Endothelial cell of umbilical vein (primary cell): ENCODE measurements at regions not wholly inside any gene's neighbourhood (a gene's known extent, or its start where the extent isn't known, plus 50 kb on each side); places are given as distances from the start of the nearest gene placed in this dataset.

ENCODE experiments used
- BruUV-seq: library from RNA; stranded (reverse); fragments of 400-500 nt; replicated peaks from 2 replicates; lab custom pipeline; 2021; lab: Mats Ljungman, UMichigan
- CTCF ChIA-PET: fragments of 300-600, 350-600 bp; sonication (Branson Sonifier 250); formaldehyde crosslinking; loops from one replicate; lab custom pipeline; 2021; ENCODE audit warnings: antibody characterized with exemption, inconsistent platforms; lab: Charles Lee
- POLR2A ChIA-PET: fragments of 300-600, 350-600 bp; sonication (Branson Sonifier 250); formaldehyde crosslinking; loops from one replicate; lab custom pipeline; 2021; ENCODE audit warnings: antibody characterized with exemption, inconsistent platforms; lab: Charles Lee
- DNase-seq: peaks from one replicate; pipeline ENCODE4 v3.0.0-alpha.2; 2011; ENCODE audit warnings: low read depth, low spot score
- FAIRE-seq: peaks from 2 replicates; lab custom pipeline; 2011; peaks lifted over from hg19 to GRCh38; lab: Jason Lieb, UNC
- H2AFZ ChIP-seq: 2 replicates; pipeline ENCODE4 v1.6.0; 2012; ENCODE audit warnings: low read depth, low read length, control low read depth, inconsistent platforms
- H3K27ac ChIP-seq: 2 replicates; pipeline ENCODE4 v1.5.1; 2011; ENCODE audit warnings: low read depth, mild to moderate bottlenecking, control low read depth, low read length, moderate library complexity; ENCODE audit not compliant: insufficient read depth
- H3K27me3 ChIP-seq, 2 experiments: 2 replicates each; pipeline versions ENCODE4 v1.6.0 to v1.6.1; 2011; ENCODE audit warnings: low read length in 2 of 2, mixed read lengths in 1 of 2; ENCODE audit not compliant: control insufficient read depth in 2 of 2, insufficient read depth in 2 of 2
- H3K36me3 ChIP-seq, 2 experiments: 2 replicates in 1 of 2; 3 replicates in 1 of 2; pipeline ENCODE4 v1.5.1; 2011; ENCODE audit warnings: low read length in 2 of 2, mild to moderate bottlenecking in 1 of 2, moderate library complexity in 1 of 2; ENCODE audit not compliant: control insufficient read depth in 2 of 2, insufficient read depth in 2 of 2; ENCODE audit errors: extremely low read depth in 1 of 2
- H3K4me1 ChIP-seq: 3 replicates; pipeline ENCODE4 v1.5.1; 2011; ENCODE audit warnings: mild to moderate bottlenecking, low read length; ENCODE audit not compliant: control insufficient read depth, insufficient read depth; ENCODE audit errors: extremely low read depth
- H3K4me2 ChIP-seq: 2 replicates; pipeline ENCODE4 v1.6.1; 2011; ENCODE audit warnings: low read length, control low read depth, mixed read lengths; ENCODE audit not compliant: insufficient read depth
- H3K4me3 ChIP-seq, 3 experiments: fragments of 200-600 bp in 1 of 3; sonication (generic), shearing (Covaris generic) in 1 of 3; replicated peaks in 1 of 3; 2 replicates each; pipeline ENCODE4 v1.5.1; 2011 to 2016; ENCODE audit warnings: control low read depth in 3 of 3, low read length in 3 of 3, mild to moderate bottlenecking in 2 of 3, inconsistent platforms in 1 of 3, low read depth in 1 of 3, moderate library complexity in 1 of 3; ENCODE audit not compliant: insufficient read depth in 1 of 3
- H3K79me2 ChIP-seq: 2 replicates; pipeline ENCODE4 v1.6.0; 2012; ENCODE audit warnings: low read length, inconsistent platforms; ENCODE audit not compliant: control insufficient read depth, insufficient read depth
- H3K9ac ChIP-seq: replicated peaks from 2 replicates; pipeline ENCODE3; 2011; ENCODE audit warnings: low read length, control low read depth; ENCODE audit not compliant: insufficient read depth; ENCODE audit errors: extremely low read depth
- H3K9me1 ChIP-seq: replicated peaks from 3 replicates; pipeline ENCODE4 v1.6.0; 2011; ENCODE audit warnings: mild to moderate bottlenecking, low read length; ENCODE audit not compliant: control insufficient read depth, insufficient read depth; ENCODE audit errors: extremely low read depth
- H3K9me3 ChIP-seq: replicated peaks from 2 replicates; pipeline ENCODE4 v1.5.1; 2012; ENCODE audit warnings: low read length, inconsistent platforms; ENCODE audit not compliant: control insufficient read depth, insufficient read depth
- H4K20me1 ChIP-seq: replicated peaks from 2 replicates; pipeline ENCODE3; 2011; ENCODE audit warnings: mild to moderate bottlenecking, low read length; ENCODE audit not compliant: control insufficient read depth, insufficient read depth; ENCODE audit errors: extremely low read depth
- CTCF ChIP-seq, 2 donors: IDR thresholded peaks; 1 replicate in 1 of 2; 2 replicates in 1 of 2; pipeline ENCODE4 v1.5.1; 2011; ENCODE audit warnings: low read length in 2 of 2, mild to moderate bottlenecking in 2 of 2, moderate library complexity in 2 of 2, control low read depth in 1 of 2, inconsistent platforms in 1 of 2, low read depth in 1 of 2; ENCODE audit not compliant: insufficient read depth in 1 of 2; ENCODE audit errors: extremely low read depth in 1 of 2
- EZH2 ChIP-seq: IDR thresholded peaks from 2 replicates; pipeline ENCODE4 v1.6.1; 2012; ENCODE audit warnings: borderline replicate concordance, low read depth, mild to moderate bottlenecking, moderate library complexity, low read length, inconsistent platforms; ENCODE audit not compliant: severe bottlenecking
- FOS ChIP-seq: IDR thresholded peaks from 2 replicates; pipeline ENCODE4 v1.6.1; 2011; ENCODE audit warnings: mild to moderate bottlenecking, low read length, moderate library complexity, borderline replicate concordance; ENCODE audit not compliant: insufficient read depth
- GATA2 ChIP-seq: IDR thresholded peaks from 2 replicates; pipeline ENCODE4 v1.7.0; 2011; ENCODE audit warnings: low read depth, mild to moderate bottlenecking, moderate library complexity, mixed read lengths, low read length; ENCODE audit not compliant: insufficient read length, insufficient read depth
- JUN ChIP-seq: IDR thresholded peaks from 2 replicates; pipeline ENCODE4 v1.6.1; 2011; ENCODE audit warnings: borderline replicate concordance, low read depth; ENCODE audit not compliant: insufficient read length, insufficient read depth
- MAX ChIP-seq: IDR thresholded peaks from 2 replicates; pipeline ENCODE4 v1.6.1; 2011; ENCODE audit not compliant: insufficient read depth, insufficient read length
- MYC ChIP-seq: IDR thresholded peaks from one replicate; pipeline ENCODE4 v1.6.1; 2011; ENCODE audit warnings: mild to moderate bottlenecking, low read depth, low read length
- POLR2A ChIP-seq: IDR thresholded peaks from 2 replicates; pipeline ENCODE4 v1.6.1; 2012; ENCODE audit warnings: low read depth, mild to moderate bottlenecking, control low read depth, low read length
- POLR2AphosphoS5 ChIP-seq: IDR thresholded peaks from 2 replicates; pipeline ENCODE4 v1.6.1; 2012; ENCODE audit warnings: low read depth, mild to moderate bottlenecking, control low read depth, low read length, moderate library complexity; ENCODE audit not compliant: insufficient read depth
- dilution Hi-C: fragments of 300-500 bp; cut with MboI; formaldehyde crosslinking; loops from one replicate; pipeline ENCODE4 v1.15.0; 2019; ENCODE audit warnings: low sequenced_read_pairs; ENCODE audit not compliant: extremely low pct_ligation_motif_present
- intact Hi-C: fragments of 100-400 bp; cut with micrococcal nuclease; formaldehyde crosslinking; loops from one replicate; pipeline ENCODE4 v1.10.0; 2022

- no peaks in the 10 kb centered on the region for H3K36me3 ChIP-seq
- H3K27ac ChIP-seq: no peak overlapping the region
- H3K27me3 ChIP-seq: no peaks in the 10 kb centered on the region
- no peaks in the 10 kb centered on the region for H3K4me1 ChIP-seq
- H3K9ac ChIP-seq: no peak overlapping the region
- dilution Hi-C loops: no loop called here
- H3K9me3 ChIP-seq: peaks cover 4% of the 10 kb centered on the region
- no peaks in the 10 kb centered on the region for H4K20me1 ChIP-seq
- no peak for DNase-seq
- ChIA-PET CTCF (no interaction called here), POLR2A (no interaction called here)
- no peak overlapping the region for H3K4me3 ChIP-seq
- no TSS peak for BruUV-seq
- no peak for FAIRE-seq
- H2AFZ ChIP-seq: no peak overlapping the region
- no peaks in the 10 kb centered on the region for H3K9me1 ChIP-seq
- intact Hi-C loops: no loop called here
- no peaks in the 10 kb centered on the region for H3K79me2 ChIP-seq
- no peak overlapping the region for H3K4me2 ChIP-seq
- TF ChIP-seq GATA2 (no peak), EZH2 (no peak), FOS (no peak), POLR2A (no peak), JUN (no peak), POLR2AphosphoS5 (no peak), CTCF (IDR thresholded peaks at IDR 0.05; ENCODE audit: extremely low read depth in 1 of 2, insufficient read depth in 1 of 2, low read depth in 1 of 2, low read length in 2 of 2) (no peak), MAX (no peak), MYC (no peak)
These were observed 1045.0 kb downstream of the NTRK3 start for GRCh38 chr15:87211547-87211946.
